ENCODE measurements at regions not wholly inside any gene's neighbourhood (a gene's known extent, or its start where the extent isn't known, plus 50 kb on each side); places are given as distances from the start of the nearest gene placed in this dataset.

- TF ChIP-seq EZH2 (IDR thresholded peaks at IDR 0.05; ENCODE audit: low read length, unreplicated experiment) (no peak), CTCF (conservative IDR thresholded peaks at IDR 0.05; ENCODE audit: low read depth, low read length) (no peak), EZH2phosphoT487 (IDR thresholded peaks at IDR 0.05; ENCODE audit: borderline replicate concordance, low read length) (no peak)
- H3K9me3 ChIP-seq (ENCODE audit: low read length), result no peaks in the 10 kb centered on the region
- ChIA-PET POLR2A (ENCODE audit: unreplicated experiment) (no interaction called here), CTCF (no interaction called here)
- DNase-seq, result no peak
- H4K20me1 ChIP-seq (ENCODE audit: low read length), result no peaks in the 10 kb centered on the region
- no peaks in the 10 kb centered on the region for H3K9me2 ChIP-seq (replicated peaks; ENCODE audit: low read length)
- H3K27ac ChIP-seq (ENCODE audit: low read length), result no peak overlapping the region
- no peak overlapping the region for H2AFZ ChIP-seq (ENCODE audit: low read length)
- H3K4me1 ChIP-seq (ENCODE audit: insufficient read depth, low read length), result no peaks in the 10 kb centered on the region
- BruUV-seq (replicated peaks), result no TSS peak
- ATAC-seq, result no peak
- H3K27me3 ChIP-seq (ENCODE audit: low read length), result peaks cover 35% of the 10 kb centered on the region
- no peaks in the 10 kb centered on the region for H3K36me3 ChIP-seq (ENCODE audit: low read depth, low read length)
- intact Hi-C loops (cut with micrococcal nuclease), result no loop called here
- H3K4me3 ChIP-seq (ENCODE audit: low read length), result no peak overlapping the region
- no peak overlapping the region for H3K4me2 ChIP-seq (ENCODE audit: low read length)
- H3F3A ChIP-seq (ENCODE audit: low read length, unreplicated experiment), result no peaks in the 10 kb centered on the region
- H3K9ac ChIP-seq (ENCODE audit: low read length), result no peak overlapping the region
- no peaks in the 10 kb centered on the region for H3K79me2 ChIP-seq (ENCODE audit: low read length)
Measured at GRCh38 chr2:129912066-129912820, 67.2 kb upstream of the RAB6C start.

- Histone ChIP-seq H3K9me3 (ENCODE audit: low read length) (no peaks in the 10 kb centered on the region), H4K20me1 (ENCODE audit: low read length) (no peaks in the 10 kb centered on the region), H3K36me3 (ENCODE audit: low read depth, low read length) (no peaks in the 10 kb centered on the region), H3K9ac (ENCODE audit: low read length) (no peak overlapping the region), H3K79me2 (ENCODE audit: low read length) (no peaks in the 10 kb centered on the region), H3K4me2 (ENCODE audit: low read length) (no peak overlapping the region), H2AFZ (ENCODE audit: low read length) (no peak overlapping the region), H3K4me1 (ENCODE audit: insufficient read depth, low read length) (no peaks in the 10 kb centered on the region), H3K27me3 (ENCODE audit: low read length) (peaks cover 27% of the 10 kb centered on the region), H3F3A (ENCODE audit: low read length, unreplicated experiment) (no peaks in the 10 kb centered on the region), H3K9me2 (replicated peaks; ENCODE audit: low read length) (no peaks in the 10 kb centered on the region), H3K4me3 (ENCODE audit: low read length) (no peak overlapping the region), H3K27ac (ENCODE audit: low read length) (no peak overlapping the region)
- ChIA-PET CTCF (no interaction called here), POLR2A (ENCODE audit: unreplicated experiment) (interaction anchor here (0.6 kb wide), 1 partner anchor 429 kb away, joined by 3 read pairs; the partner anchor contains the start of gene IMP4)
- DNase-seq (no peak), ATAC-seq (no peak)
- no peak for TF ChIP-seq CTCF (conservative IDR thresholded peaks at IDR 0.05; ENCODE audit: low read depth, low read length)
- no peak for TF ChIP-seq EZH2 (IDR thresholded peaks at IDR 0.05; ENCODE audit: low read length, unreplicated experiment)
- no peak for TF ChIP-seq EZH2phosphoT487 (IDR thresholded peaks at IDR 0.05; ENCODE audit: borderline replicate concordance, low read length)
- BruUV-seq (replicated peaks), result no TSS peak
- intact Hi-C loops (cut with micrococcal nuclease), result no loop called here
Measured at GRCh38 chr2:129912871-129913694, 66.4 kb upstream of the RAB6C start.
